Body of pancreas (tissue), 4 donors: ENCODE measurements at regions not wholly inside any gene's neighbourhood (a gene's known extent, or its start where the extent isn't known, plus 50 kb on each side); places are given as distances from the start of the nearest gene placed in this dataset.
"Not testable (repeated sequence)": the region's sequence is repeated elsewhere in the genome, so short reads cannot be mapped to it uniquely, and the experiment has no call there.

Source experiments
- ATAC-seq: fragments of 150-250 bp; one replicate; pipeline ENCODE4 v1.9.1; 2016
- DNase-seq, 4 donors: peaks; one replicate each; pipeline ENCODE4 v3.0.0-alpha.2; 2019
- H3K27ac ChIP-seq, 4 donors: fragments of 200-600 bp; sonication (generic); 1 replicate in 3 of 4; 2 replicates in 1 of 4; pipeline versions ENCODE4 v1.5.1 to v1.6.1; 2016 to 2019; ENCODE audit warnings: mild to moderate bottlenecking in 1 of 4, mixed read lengths in 1 of 4, moderate library complexity in 1 of 4
- H3K27me3 ChIP-seq, 2 donors: fragments of 200-600 bp; sonication (generic); one replicate each; pipeline ENCODE4 v1.6.0; 2016; ENCODE audit warnings: mild to moderate bottlenecking in 1 of 2
- H3K36me3 ChIP-seq, 2 donors: fragments of 200-600 bp; sonication (generic); replicated peaks in 1 of 2; 2 replicates each; pipeline ENCODE4 v1.5.1; 2016; ENCODE audit warnings: low read depth in 2 of 2; ENCODE audit not compliant: insufficient read depth in 1 of 2
- H3K4me1 ChIP-seq: fragments of 200-600 bp; sonication (generic); one replicate; pipeline ENCODE4 v1.6.0; 2016
- H3K4me3 ChIP-seq, 2 donors: fragments of 200-600 bp; sonication (generic); 1 replicate in 1 of 2; 2 replicates in 1 of 2; pipeline ENCODE4 v1.5.1; 2016 to 2019
- H3K9me3 ChIP-seq, 3 donors: fragments of 200-600 bp; sonication (generic); 1 replicate in 2 of 3; 2 replicates in 1 of 3; pipeline ENCODE4 v1.5.1; 2016
- POLR2A ChIP-seq, 3 donors: fragments of 450-650 bp; IDR thresholded peaks; one replicate each; pipeline ENCODE4 v1.6.1; 2016; ENCODE audit warnings: antibody characterized with exemption in 3 of 3, mild to moderate bottlenecking in 2 of 3
- WGBS, 2 donors: methylation state at CpG; one replicate each; pipeline ENCODE4 v1.1.5; 2017; 5-methylcytosine and 5-hydroxymethylcytosine counted together
- intact Hi-C: fragments of 100-400 bp; cut with DNase I; formaldehyde crosslinking; loops from one replicate; pipeline ENCODE4 v1.15.1; 2023
- TF ChIP-seq, protein P1 (sequence below), 7 experiments: fragments of 450-650 bp in 4 of 7; fragments of 200-600 bp in 3 of 7; sonication (generic) in 3 of 7; IDR thresholded peaks; one replicate each; pipeline ENCODE4 v1.5.1; 2016 to 2019; ENCODE audit warnings: antibody characterized with exemption in 7 of 7

DNA sequence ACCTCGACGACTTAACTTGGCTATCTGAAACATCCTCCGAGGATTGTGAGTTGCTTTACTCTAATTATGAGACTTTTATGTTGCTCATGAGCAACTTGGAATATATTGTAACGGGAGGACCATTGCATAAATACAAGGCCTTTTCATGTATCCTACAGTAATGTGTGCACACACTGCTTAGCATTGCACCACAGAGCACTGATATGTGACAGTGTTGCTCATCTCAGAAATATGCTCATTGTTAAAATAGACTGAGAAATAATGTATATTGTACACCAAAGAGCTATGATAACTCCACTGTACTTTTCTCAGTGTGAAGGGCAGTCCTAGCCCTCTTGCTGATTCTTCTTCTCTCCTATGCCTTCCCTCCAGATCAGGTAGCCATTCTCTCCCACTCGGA lies 102.8 kb upstream of the CDK13 start:
- intact Hi-C loops, result no loop called here
- Histone ChIP-seq H3K4me1 (no peaks in the 10 kb centered on the region), H3K27me3 (no peaks in the 10 kb centered on the region), H3K36me3 (no peaks in the 10 kb centered on the region), H3K9me3 (no peaks in the 10 kb centered on the region), H3K27ac (no peak overlapping the region), H3K4me3 (no peak overlapping the region)
- DNase-seq, result no peak
- ATAC-seq, result no peak
- TF ChIP-seq, protein P1, sequence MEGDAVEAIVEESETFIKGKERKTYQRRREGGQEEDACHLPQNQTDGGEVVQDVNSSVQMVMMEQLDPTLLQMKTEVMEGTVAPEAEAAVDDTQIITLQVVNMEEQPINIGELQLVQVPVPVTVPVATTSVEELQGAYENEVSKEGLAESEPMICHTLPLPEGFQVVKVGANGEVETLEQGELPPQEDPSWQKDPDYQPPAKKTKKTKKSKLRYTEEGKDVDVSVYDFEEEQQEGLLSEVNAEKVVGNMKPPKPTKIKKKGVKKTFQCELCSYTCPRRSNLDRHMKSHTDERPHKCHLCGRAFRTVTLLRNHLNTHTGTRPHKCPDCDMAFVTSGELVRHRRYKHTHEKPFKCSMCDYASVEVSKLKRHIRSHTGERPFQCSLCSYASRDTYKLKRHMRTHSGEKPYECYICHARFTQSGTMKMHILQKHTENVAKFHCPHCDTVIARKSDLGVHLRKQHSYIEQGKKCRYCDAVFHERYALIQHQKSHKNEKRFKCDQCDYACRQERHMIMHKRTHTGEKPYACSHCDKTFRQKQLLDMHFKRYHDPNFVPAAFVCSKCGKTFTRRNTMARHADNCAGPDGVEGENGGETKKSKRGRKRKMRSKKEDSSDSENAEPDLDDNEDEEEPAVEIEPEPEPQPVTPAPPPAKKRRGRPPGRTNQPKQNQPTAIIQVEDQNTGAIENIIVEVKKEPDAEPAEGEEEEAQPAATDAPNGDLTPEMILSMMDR (IDR thresholded peaks at IDR 0.05), result no peak
- no peak for TF ChIP-seq POLR2A (IDR thresholded peaks at IDR 0.05)
- WGBS, 2 donors, result 69 to 80% methylated on average over 5 of the region's 5 CpGs

DNA sequence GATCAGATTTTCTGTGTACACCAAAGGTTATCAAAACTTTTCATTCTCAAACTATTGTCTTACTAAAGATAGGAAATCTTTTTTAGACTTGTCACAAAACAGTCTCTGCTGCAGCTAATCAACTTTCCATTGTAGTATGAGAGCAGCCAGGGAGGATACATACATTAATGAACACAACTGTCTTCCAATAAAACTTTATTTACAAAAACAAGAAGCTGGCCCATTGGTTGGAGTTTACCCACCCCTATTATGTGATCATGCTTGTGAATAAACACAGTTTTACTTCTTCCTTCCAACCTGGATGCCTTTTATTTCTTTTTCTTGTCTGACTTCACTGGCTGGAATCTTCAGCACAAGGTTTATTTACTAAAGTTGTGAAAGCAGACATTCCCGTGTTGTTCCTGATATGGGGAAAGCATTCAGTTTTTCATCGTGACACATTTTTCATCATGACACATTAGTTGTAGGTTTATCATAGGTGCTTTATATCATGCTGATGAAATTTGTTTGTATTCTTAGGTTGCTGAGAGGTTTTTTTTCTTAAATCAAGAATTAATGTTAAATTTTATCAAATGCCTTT lies 98.5 kb upstream of the CDK13 start:
- no peak for ATAC-seq
- no peaks in the 10 kb centered on the region for H3K36me3 ChIP-seq
- H3K4me3 ChIP-seq, result no peak overlapping the region
- H3K4me1 ChIP-seq, result no peaks in the 10 kb centered on the region
- H3K27ac ChIP-seq, result no peak overlapping the region
- H3K27me3 ChIP-seq, result peaks cover 0 to 4% of the 10 kb centered on the region in 2 donors
- TF ChIP-seq, protein P1 (IDR thresholded peaks at IDR 0.05), result no peak
- no peak for TF ChIP-seq POLR2A (IDR thresholded peaks at IDR 0.05)
- DNase-seq, result no peak
- intact Hi-C loops, result no loop called here
- H3K9me3 ChIP-seq, result no peaks in the 10 kb centered on the region
- 57 to 64% methylated on average over 2 of the region's 2 CpGs for WGBS, 2 donors

DNA sequence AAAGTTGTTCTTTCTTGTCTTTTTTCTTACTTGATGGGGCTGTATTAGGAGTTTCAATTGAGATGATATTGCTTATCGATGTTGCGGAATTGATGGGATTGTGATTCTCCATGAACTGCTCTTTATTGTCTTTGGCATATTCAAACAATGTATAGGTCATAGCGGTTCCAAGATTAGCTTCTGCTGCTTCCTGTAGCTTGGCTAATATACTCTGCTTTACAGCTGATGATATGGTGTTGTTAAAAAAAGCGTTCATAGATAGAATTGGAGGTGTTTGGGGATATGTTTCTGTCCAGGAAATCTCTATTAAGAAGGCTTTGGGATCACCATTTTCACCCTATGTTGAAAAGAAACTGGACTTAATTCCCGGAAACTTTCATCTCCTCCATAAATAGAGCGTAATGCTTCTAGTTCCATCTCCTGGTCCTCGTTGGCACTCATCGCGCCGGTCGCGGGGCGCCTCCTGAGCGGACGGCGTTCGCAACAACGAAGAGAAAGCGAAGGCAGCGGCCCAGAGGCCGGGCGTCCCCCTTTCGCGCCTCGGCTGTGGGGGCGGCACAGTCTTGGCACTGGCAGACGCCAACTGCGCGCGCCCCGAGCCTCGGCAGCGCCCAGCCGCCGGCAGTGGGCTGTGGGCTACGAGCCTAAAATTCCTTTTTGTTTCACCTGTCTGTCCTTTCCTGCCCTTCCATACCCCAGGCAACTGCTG lies 95.3 kb upstream of the CDK13 start:
- H3K27ac ChIP-seq, intact Hi-C loops, H3K36me3 ChIP-seq, DNase-seq, H3K27me3 ChIP-seq, H3K9me3 ChIP-seq, H3K4me3 ChIP-seq, H3K4me1 ChIP-seq: not testable (repeated sequence)
- WGBS, 2 donors, result 20 to 21% methylated on average over 36 of the region's 36 CpGs
- ATAC-seq, result peak; percentile 72

DNA sequence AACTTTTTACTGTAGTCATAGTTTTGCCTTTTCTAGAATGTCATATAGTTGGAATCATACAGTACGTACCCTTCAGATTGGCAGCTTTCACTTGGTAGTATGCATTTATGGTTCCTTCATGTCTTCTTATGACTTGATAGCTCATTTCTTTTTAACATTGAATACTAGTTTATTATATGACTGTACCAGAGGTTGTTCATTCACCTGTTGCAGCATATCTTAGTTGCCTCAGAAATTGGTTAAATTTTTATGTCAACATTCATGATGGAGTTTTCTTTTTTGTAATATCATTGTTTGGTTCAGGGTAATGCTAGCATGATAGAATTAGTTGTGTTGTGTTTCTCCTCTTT lies 94.8 kb upstream of the CDK13 start:
- no peak overlapping the region for H3K27ac ChIP-seq
- intact Hi-C loops, result no loop called here
- DNase-seq, result no peak
- H3K27me3 ChIP-seq, result peaks cover 0 to 4% of the 10 kb centered on the region in 2 donors
- no peak overlapping the region for H3K4me3 ChIP-seq
- no peaks in the 10 kb centered on the region for H3K9me3 ChIP-seq
- H3K36me3 ChIP-seq, result no peaks in the 10 kb centered on the region
- WGBS, 2 donors, result 70 to 77% methylated on average over 1 of the region's 1 CpG
- H3K4me1 ChIP-seq, result no peaks in the 10 kb centered on the region
- no peak for ATAC-seq
- TF ChIP-seq, protein P1 (IDR thresholded peaks at IDR 0.05), result no peak
- no peak for TF ChIP-seq POLR2A (IDR thresholded peaks at IDR 0.05)

DNA sequence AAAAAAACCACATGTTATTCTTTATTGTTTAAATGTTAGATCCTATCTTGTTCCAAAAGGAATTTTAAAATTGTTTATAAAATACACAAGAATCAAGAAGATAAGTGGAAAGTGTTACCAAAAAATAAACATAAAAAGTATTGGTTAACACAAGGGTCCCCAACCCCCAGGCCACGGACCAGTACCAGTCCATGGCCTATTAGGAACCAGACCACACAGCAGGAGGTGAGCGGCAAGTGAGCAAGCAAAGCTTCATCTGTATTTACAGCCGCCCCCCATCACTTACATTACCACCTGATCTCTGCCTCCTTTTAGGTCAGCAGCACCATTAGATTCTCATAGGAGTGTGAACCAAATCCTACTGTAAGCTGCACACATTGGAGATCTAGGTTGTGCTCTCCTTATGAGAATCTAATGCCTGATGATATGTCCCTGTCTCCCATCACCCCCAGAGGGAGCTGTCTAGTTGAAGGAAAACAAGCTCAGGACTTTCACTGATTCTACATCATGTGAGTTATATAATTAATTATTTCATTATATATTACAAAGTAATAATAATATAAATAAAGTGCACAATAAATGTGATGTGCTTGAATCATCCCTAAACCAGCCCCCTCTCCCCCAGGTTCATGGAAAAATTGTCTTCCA lies 86.3 kb upstream of the CDK13 start:
- H3K27ac ChIP-seq, H3K27me3 ChIP-seq, intact Hi-C loops, H3K4me3 ChIP-seq, DNase-seq, H3K9me3 ChIP-seq, H3K36me3 ChIP-seq, ATAC-seq, H3K4me1 ChIP-seq: not testable (repeated sequence)
- WGBS, 2 donors, result 72 to 75% methylated on average over 3 of the region's 3 CpGs

DNA sequence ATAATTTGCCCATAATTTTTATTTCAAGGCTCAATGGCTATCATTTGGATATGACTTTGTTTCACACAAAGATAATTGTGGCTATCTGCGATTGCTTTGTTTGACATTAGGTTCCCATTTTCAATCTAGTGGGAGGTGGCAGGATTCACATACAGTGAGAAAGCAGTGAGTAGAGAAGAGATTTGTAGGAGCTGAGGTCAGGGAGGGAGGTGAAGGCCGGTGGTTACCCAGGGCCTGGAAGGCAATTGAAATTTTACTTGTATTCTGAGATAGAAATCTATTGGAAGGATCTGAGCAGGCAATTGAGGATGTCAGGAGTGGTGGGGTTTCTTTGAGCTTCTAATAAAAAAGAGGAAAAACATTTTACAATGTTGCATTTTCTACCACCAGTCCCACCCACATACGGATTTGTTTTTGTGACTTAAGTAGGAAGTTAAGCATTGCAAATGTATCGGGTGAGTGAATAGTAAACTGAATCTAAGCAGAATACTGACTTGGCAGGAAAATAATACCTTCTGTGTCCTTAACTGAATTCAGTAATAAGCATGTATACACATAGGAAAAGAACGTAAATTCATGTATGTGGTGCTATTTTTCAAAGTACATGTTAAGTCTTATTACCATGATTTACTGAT lies 80.1 kb upstream of the CDK13 start:
- H3K4me1 ChIP-seq, H3K4me3 ChIP-seq, H3K27me3 ChIP-seq, H3K27ac ChIP-seq, DNase-seq, H3K9me3 ChIP-seq, intact Hi-C loops, H3K36me3 ChIP-seq, ATAC-seq: not testable (repeated sequence)
- WGBS, 2 donors, result 63 to 67% methylated on average over 5 of the region's 5 CpGs

DNA sequence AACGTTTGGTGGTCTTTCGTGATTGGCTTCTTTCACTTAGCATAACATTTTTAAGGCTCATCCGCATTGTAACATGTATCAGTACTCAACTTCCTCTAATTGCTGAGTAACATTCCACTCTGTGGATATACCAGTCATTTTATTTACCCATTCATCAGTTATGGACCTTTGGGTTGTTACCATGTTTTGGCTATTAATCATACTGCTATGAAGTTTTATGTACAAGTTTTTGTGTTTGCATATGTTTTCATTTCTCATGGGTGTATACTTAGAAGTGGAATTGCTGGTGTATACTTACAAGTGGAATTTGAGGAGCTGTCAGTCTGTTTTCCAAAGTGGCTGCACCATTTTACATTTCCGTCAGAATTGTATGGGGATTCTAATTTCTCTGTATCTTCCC lies 78.4 kb upstream of the CDK13 start:
- H3K4me3 ChIP-seq, DNase-seq, intact Hi-C loops, H3K27ac ChIP-seq, H3K9me3 ChIP-seq, ATAC-seq, H3K4me1 ChIP-seq, H3K27me3 ChIP-seq, H3K36me3 ChIP-seq: not testable (repeated sequence)
- WGBS, 2 donors, result 83 to 85% methylated on average over 4 of the region's 4 CpGs
